ENCODE measurements at regions not wholly inside any gene's neighbourhood (a gene's known extent, or its start where the extent isn't known, plus 50 kb on each side); places are given as distances from the start of the nearest gene placed in this dataset.

- no peak for TF ChIP-seq CTCF (IDR thresholded peaks at IDR 0.05)
- TF ChIP-seq POLR2A (IDR thresholded peaks at IDR 0.05): no peak
- no peak for DNase-seq
- Histone ChIP-seq H3K36me3 (no peaks in the 10 kb centered on the region), H3K4me3 (no peak overlapping the region), H3K4me1 (no peaks in the 10 kb centered on the region), H3K27ac (no peak overlapping the region), H3K27me3 (no peaks in the 10 kb centered on the region), H3K9me3 (no peaks in the 10 kb centered on the region)
- intact Hi-C loops (cut with DNase I): no loop called here
- WGBS, 2 donors: 87 to 95% methylated on average over 1 of the region's 1 CpG
Observed at GRCh38 chr4:133597251-133597650, 448.2 kb downstream of the PCDH10 start.

GRCh38 chr4:133596459-133596858 is 447.4 kb downstream of the PCDH10 start:
- no peak for DNase-seq
- no peaks in the 10 kb centered on the region for H3K36me3 ChIP-seq
- no peak for TF ChIP-seq POLR2A (IDR thresholded peaks at IDR 0.05)
- TF ChIP-seq CTCF (IDR thresholded peaks at IDR 0.05): no peak
- H3K27ac ChIP-seq: no peak overlapping the region
- H3K4me1 ChIP-seq: no peaks in the 10 kb centered on the region
- WGBS, 2 donors: 54 to 59% methylated on average over 3 of the region's 3 CpGs
- H3K27me3 ChIP-seq: no peaks in the 10 kb centered on the region
- H3K9me3 ChIP-seq: no peaks in the 10 kb centered on the region
- no peak overlapping the region for H3K4me3 ChIP-seq
- intact Hi-C loops (cut with DNase I): no loop called here

- H3K4me1 ChIP-seq: no peaks in the 10 kb centered on the region
- no peaks in the 10 kb centered on the region for H3K9me3 ChIP-seq
- H3K27ac ChIP-seq: no peak overlapping the region
- no peak for DNase-seq
- no peaks in the 10 kb centered on the region for H3K36me3 ChIP-seq
- 63 to 81% methylated on average over 4 of the region's 4 CpGs for WGBS, 2 donors
- no peak overlapping the region for H3K4me3 ChIP-seq
- intact Hi-C loops (cut with DNase I): no loop called here
- H3K27me3 ChIP-seq: no peaks in the 10 kb centered on the region
- TF ChIP-seq CTCF (IDR thresholded peaks at IDR 0.05) (no peak), POLR2A (IDR thresholded peaks at IDR 0.05) (no peak)
Observed at GRCh38 chr4:133594390-133595207, 445.5 kb downstream of the PCDH10 start.

- Histone ChIP-seq H3K4me1 (no peaks in the 10 kb centered on the region), H3K27me3 (no peaks in the 10 kb centered on the region), H3K27ac (no peak overlapping the region), H3K4me3 (no peak overlapping the region), H3K36me3 (no peaks in the 10 kb centered on the region), H3K9me3 (no peaks in the 10 kb centered on the region)
- DNase-seq: no peak
- no peak for TF ChIP-seq POLR2A (IDR thresholded peaks at IDR 0.05)
- no peak for TF ChIP-seq CTCF (IDR thresholded peaks at IDR 0.05)
- intact Hi-C loops (cut with DNase I): no loop called here
Observed at GRCh38 chr4:133593764-133594163, 444.7 kb downstream of the PCDH10 start.

GRCh38 chr4:133592591-133592990 is 443.5 kb downstream of the PCDH10 start:
- intact Hi-C loops (cut with DNase I): no loop called here
- WGBS, 2 donors: 62 to 73% methylated on average over 6 to 7 of the region's 7 CpGs
- TF ChIP-seq CTCF (IDR thresholded peaks at IDR 0.05) (no peak), POLR2A (IDR thresholded peaks at IDR 0.05) (no peak)
- Histone ChIP-seq H3K27ac (no peak overlapping the region), H3K27me3 (no peaks in the 10 kb centered on the region), H3K4me1 (no peaks in the 10 kb centered on the region), H3K9me3 (no peaks in the 10 kb centered on the region), H3K4me3 (no peak overlapping the region), H3K36me3 (no peaks in the 10 kb centered on the region)
- DNase-seq: no peak
